GM21447 (cell line): ENCODE measurements at regions not wholly inside any gene's neighbourhood (a gene's known extent, or its start where the extent isn't known, plus 50 kb on each side); places are given as distances from the start of the nearest gene placed in this dataset.
"Not testable (repeated sequence)": the region's sequence is repeated elsewhere in the genome, so short reads cannot be mapped to it uniquely, and the experiment has no call there.

Experiments used
- ATAC-seq: cut with Tn5 transposase; IDR thresholded peaks from one replicate; pipeline ENCODE4 v1.9.1; 2021; ENCODE audit not compliant: unreplicated experiment

- ATAC-seq, result no peak
Measured at GRCh38 chr13:55560331-55560730, 1580.4 kb upstream of the PRR20A start.

DNA sequence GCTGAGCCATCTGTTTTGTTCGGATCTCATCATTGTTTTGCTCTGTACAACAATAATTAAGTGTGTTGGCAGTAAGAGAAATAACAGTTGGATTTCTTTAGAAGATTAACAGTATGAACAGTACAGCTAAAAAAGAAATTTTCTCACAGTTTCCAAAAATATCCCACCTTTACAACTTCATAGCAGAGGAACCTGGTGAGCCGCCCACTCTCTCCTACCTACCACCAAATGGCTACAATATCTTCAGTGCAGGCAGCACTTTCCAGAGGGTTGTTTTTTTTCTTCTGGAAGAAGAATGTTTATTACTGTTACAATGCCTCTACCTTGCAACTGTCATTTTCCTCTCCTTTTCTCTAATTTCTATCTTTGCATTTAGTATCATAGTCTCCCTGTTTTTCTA, 1577.5 kb upstream of the PRR20A start:
- no peak for ATAC-seq

DNA sequence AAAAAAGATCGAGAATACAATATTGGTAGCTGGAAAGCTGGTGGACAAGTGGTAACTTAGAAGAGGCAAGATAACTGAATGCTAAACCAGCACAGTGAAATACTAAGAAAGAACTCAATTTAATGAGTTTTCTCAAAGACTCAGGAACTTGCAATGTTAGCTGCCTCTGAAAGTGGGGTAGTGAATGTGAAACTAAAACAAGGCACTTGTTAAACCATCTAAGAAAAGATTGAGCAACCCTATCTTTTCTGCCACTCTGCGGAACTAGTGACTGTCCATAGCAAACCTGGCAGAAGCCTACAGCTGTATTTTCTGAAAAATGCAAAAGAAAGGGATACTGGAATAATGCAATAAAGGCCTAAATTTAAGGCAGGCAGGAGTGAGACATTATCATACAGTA, 1574.4 kb upstream of the PRR20A start:
- ATAC-seq, result no peak

GRCh38 chr13:55566779-55567178, 1573.9 kb upstream of the PRR20A start:
- no peak for ATAC-seq

DNA sequence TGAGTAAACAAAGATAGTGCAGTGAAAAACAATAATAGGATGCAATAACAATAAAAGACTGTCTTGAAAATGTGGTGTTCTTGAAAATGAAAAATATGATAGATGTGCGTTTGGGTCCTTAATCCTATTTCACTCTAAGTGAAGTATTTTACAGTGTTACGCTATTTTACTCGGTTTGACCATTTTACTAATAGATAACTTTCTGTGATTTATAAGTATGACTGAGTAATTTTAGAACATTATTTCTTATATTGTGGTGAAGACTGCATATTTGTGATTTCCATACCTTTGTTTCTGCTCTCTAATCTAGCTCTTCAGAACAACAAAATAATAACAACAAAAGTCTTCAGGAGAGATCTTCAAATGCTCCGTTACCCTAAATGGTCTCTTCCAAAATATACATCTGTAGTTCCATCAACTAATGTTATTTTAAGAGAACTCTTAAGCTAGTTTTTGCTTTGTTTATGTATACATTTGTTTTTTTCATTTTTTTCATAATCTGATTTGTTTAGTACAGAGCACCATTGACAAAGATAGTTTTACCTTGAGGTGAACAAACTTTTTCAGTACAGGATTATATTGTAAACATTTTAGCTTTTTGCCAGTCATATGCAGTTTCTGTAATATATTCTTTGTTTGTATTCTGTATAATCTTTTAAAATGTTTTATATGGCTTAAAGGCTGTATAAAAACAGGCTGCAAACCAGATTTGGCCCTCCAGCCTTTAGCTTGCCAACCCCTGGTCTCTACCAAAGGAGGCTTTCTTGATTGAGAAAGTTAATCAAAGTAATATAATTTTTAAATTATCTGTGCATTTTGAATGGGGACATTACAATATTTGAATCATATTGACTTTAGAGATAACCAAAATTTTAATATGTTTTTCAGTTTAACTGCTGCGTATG, 1572.7 kb upstream of the PRR20A start:
- ATAC-seq, result no peak

DNA sequence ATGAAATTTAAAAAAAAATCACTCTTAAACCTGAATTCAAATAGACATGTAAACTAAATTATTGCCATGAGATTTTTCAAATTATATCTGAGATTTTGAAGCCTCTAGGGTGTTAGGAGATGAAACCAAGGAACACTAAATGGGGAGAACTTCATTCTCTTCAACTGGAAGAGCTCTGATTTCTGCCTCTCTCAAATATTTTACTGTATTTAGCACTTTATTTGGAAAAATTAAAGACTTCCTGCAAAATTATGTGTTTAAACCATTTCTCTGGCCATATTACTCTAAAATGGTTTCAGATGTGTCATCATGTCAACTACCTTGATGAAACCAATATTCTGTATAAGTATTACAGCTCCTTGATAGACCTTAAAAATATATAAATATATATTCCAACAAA, 1571.6 kb upstream of the PRR20A start:
- ATAC-seq, result no peak

GRCh38 chr13:55569514-55569913, 1571.2 kb upstream of the PRR20A start:
- ATAC-seq, result no peak

DNA sequence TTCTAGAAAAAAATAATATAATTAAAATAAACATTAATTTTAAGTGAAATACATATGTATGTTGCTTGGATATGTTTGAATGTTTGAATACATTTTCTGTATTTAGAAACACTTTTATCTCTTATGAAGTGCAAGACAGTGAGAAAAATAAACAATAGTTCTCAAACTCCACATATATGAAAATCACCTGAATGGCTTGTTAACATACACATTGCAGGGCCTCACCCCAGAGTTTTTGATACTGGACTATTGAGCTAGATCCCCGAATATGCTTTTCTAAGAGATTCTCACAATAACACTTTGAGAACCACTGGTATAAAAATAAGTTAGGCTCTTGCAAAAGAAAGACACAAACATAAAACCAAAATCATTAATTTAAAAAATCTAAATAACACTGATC, 1570.3 kb upstream of the PRR20A start:
- ATAC-seq, result no peak

DNA sequence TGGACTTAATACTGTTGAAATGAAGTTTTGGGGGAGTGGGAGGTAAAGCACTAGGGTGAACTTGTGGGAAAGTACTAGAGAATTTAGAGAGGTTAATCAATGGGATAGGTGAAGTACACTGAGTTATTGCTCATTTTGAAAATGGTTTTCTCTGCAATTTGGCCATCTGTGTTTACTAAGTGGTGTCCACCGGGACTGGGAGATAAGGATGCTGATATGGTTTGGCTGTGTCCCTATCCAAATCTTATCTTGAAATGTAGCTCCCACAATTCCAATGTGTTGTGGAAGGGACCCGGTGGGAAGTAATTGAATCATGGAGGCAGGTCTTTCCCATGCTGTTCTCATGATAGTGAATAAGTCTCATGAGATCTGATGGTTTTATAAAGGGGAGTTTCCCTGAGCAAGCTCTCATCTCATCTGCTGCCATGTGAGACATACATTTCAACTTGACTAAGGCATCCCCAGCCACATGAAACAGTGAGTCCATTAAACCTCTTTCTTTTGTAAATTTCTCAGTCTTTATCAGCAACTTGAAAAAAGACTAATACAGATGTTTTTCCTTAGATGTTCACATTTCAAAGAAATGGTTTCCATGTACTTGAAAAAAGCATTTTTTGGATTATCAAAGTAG, 1569.4 kb upstream of the PRR20A start:
- ATAC-seq, result no peak

- ATAC-seq, result no peak
Measured at GRCh38 chr13:55572408-55572807, 1568.3 kb upstream of the PRR20A start.

- ATAC-seq, result no peak
Measured at GRCh38 chr13:55572862-55573261, 1567.9 kb upstream of the PRR20A start.

DNA sequence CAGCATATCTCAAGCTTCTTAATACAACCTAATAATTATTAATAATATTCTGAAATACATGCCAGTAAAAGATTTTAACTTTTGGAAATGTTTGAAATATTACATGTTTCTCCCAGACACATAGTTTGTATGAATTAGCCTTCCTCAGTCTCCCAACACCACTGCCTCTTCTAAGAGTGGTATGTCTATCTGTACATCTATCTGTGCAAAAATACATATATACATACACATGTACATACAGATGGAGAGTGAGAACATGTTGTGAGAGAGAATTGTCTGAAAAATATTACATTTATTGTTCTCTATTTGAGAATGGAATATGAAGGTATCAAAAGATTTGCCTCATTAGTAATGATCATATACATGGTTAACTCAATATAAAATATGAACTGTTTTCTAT, 1567.2 kb upstream of the PRR20A start:
- no peak for ATAC-seq

GRCh38 chr13:55576389-55576788, 1564.3 kb upstream of the PRR20A start:
- ATAC-seq, result no peak

DNA sequence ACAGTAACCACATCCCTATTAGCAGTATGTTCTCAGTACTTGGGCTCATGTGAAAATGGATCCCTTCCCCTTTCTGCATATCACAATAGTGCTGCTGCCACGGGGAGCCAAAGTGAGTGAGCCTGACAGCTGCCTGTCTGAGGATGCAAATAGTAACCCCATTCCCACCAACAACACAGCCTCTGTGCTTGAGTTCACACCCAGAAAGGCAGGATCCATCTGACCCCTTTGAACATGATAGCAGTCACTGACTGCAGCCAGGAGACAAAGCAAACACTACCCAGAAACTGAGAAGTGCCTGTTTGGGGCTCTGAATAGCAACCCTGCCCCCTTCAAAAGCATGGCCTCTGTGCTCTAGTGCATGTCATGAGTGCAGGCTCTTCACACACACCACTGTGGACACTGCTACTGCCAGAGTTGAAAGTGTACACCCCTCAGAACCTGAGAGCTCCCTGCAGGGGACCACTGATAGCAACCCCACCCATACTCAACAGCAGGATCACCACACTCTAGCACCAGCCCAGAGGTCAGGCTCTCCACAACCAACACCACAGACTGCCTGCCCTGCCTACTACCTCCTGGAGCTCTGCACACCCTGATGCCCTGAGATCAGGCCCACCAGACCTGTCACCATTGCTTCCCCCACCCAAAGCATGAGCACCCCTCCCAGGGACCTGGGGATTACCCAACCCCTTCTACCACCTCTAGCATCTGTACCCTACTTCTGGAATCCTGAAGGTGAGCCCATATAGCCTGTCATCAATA, 1563.5 kb upstream of the PRR20A start:
- ATAC-seq, result no peak

DNA sequence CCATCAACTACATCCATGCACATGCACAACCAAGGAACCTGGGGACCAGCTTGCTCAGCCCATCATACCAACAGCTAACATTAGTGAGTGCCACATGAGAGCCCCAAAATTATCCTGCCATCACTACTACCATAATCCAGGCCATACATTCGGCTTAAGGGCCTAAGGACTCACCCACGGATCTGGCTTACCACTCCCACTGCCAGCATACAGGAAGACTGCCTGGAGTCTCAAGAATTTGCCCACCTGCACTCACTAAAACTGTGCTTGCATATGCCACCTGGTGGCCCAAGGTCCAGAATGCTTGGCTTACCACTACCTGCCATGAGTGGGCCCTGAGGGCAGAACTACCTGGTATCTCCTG, 1562.9 kb upstream of the PRR20A start:
- ATAC-seq, result no peak

- ATAC-seq, result not testable (repeated sequence)
Measured at GRCh38 chr13:55582294-55582693, 1558.4 kb upstream of the PRR20A start.

DNA sequence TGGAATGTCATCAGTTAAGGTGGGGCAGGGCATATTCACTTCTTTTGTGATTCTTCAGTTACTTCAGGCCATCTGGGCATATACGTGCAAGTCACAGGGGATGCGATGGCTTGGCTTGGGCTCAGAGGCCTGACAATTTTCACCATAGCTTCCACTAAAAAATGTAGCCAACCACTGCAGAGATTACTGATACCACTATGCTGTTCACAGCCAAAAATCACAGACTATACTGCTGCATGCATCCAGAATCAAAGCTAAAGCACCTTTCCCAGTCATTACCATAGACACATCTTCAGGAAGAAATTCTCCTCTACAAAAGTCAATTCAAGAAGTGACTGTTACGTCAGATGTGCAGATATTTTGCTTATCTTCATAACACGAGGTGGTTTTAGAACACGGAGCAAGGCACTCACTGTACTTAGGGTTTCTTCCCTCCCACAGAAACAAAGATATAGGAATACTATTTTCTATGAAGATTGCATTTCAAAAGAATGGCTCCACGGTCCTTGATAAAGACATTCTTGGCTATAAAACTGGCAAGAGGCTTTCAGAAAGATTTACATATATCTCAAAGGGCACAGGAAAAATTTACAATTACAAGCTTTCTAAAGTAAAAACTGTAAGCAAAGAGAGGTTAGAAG, 1556.6 kb upstream of the PRR20A start:
- ATAC-seq, result no peak

GRCh38 chr13:55602784-55603183, 1537.9 kb upstream of the PRR20A start:
- no peak for ATAC-seq

GRCh38 chr13:55606045-55606665, 1534.6 kb upstream of the PRR20A start:
- ATAC-seq, result no peak

GRCh38 chr13:55613429-55614187, 1527.1 kb upstream of the PRR20A start:
- ATAC-seq, result no peak
